Activated T-cell treated with anti-CD3 and anti-CD28 coated beads, Interleukin-2, amount 50 U/mL, for 4 hours (primary cell): ENCODE measurements at regions not wholly inside any gene's neighbourhood (a gene's known extent, or its start where the extent isn't known, plus 50 kb on each side); places are given as distances from the start of the nearest gene placed in this dataset.

Experiments
- ATAC-seq, 2 donors: fragments of 200-7000 bp; cut with Tn5 transposase; one replicate each; pipeline ENCODE4 v1.10.0; 2021
- DNase-seq: peaks from one replicate; pipeline ENCODE4 v3.0.0-alpha.2; 2020
- H3K27me3 Mint-ChIP-seq: one replicate; pipeline ENCODE4 v1.8.0; 2021; ENCODE audit warnings: low read depth, mixed read lengths
- H3K36me3 Mint-ChIP-seq: one replicate; pipeline ENCODE4 v1.8.0; 2022; ENCODE audit warnings: mixed read lengths; ENCODE audit not compliant: insufficient read depth
- H3K4me1 Mint-ChIP-seq: one replicate; pipeline ENCODE4 v1.8.0; 2021; ENCODE audit warnings: low read depth, mixed read lengths
- H3K4me3 Mint-ChIP-seq: one replicate; pipeline ENCODE4 v1.8.0; 2021; ENCODE audit warnings: mild to moderate bottlenecking, moderate library complexity, mixed read lengths
- H3K9me3 Mint-ChIP-seq: one replicate; pipeline ENCODE4 v1.8.0; 2021; ENCODE audit warnings: mixed read lengths

GRCh38 chr9:81234924-81235610 is 454.3 kb downstream of the TLE1 start:
- Mint-ChIP-seq H3K4me1 (no peaks in the 10 kb centered on the region), H3K27me3 (no peaks in the 10 kb centered on the region), H3K4me3 (no peak overlapping the region), H3K36me3 (no peaks in the 10 kb centered on the region), H3K9me3 (no peaks in the 10 kb centered on the region)
- DNase-seq: no peak
- no peak for ATAC-seq

- DNase-seq: no peak
- no peaks in the 10 kb centered on the region for H3K27me3 Mint-ChIP-seq
- H3K36me3 Mint-ChIP-seq: no peaks in the 10 kb centered on the region
- no peaks in the 10 kb centered on the region for H3K9me3 Mint-ChIP-seq
- H3K4me3 Mint-ChIP-seq: no peak overlapping the region
- no peak for ATAC-seq
- no peaks in the 10 kb centered on the region for H3K4me1 Mint-ChIP-seq
Observed at GRCh38 chr9:81231011-81231410, 458.3 kb downstream of the TLE1 start.

DNA sequence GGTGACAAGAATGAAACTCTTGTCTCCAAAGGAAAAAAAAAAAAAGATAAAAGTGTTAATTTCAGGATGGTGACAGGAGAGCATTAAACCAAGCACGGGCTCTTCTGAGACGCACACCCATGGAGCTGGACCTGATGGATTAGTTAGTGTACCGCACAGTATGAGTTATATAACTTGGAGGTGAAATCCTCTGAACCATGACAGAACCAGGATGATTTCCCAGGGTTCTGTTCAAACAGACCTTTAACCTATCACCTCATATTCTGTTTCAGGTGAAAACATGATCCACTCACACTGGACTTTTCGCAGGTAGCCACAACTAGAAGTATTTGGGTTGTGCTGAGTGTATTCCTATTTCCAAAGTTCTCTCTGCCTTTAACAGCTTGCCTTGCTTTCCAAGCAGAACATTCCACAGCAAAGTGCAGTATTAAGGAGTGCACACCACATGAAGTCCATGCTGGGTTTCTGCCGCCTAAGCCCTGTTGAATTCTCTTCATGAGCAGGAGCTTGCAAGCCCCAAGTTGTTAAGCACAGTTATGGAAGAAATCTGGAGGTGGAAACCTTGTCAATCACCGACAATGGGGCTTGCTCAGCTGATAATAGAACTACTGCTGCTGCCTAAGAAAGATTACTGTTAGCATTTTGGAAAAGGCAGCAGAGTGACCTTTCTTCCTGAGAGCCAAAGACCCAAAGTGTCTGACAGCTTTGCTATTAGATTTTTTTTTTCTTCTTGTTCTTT is 461.7 kb downstream of the TLE1 start:
- DNase-seq: no peak
- Mint-ChIP-seq H3K36me3 (no peaks in the 10 kb centered on the region), H3K4me3 (no peak overlapping the region), H3K4me1 (no peaks in the 10 kb centered on the region), H3K27me3 (no peaks in the 10 kb centered on the region), H3K9me3 (peaks cover 4% of the 10 kb centered on the region)
- no peak for ATAC-seq

DNA sequence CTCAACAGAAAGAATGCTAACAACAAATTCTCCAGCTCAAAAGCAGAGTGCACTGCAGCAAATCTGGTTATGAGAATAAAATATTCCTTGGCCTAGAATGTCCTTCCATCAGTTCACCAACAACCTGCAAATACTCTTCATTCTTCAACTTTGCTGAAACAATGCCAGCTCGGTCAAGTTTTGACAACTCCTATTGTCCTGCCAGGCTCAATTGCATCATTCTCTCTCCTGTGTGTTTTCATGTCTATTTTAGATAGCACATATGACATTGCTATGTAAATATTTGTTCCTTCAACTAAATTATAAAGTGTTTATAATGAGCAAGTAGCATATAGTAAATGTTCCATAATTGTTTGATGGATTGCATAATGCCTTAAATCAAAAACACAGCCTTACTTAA is 463.8 kb downstream of the TLE1 start:
- ATAC-seq (no peak), DNase-seq (no peak)
- no peaks in the 10 kb centered on the region for H3K36me3 Mint-ChIP-seq
- no peaks in the 10 kb centered on the region for H3K4me1 Mint-ChIP-seq
- H3K9me3 Mint-ChIP-seq: peaks cover 4% of the 10 kb centered on the region
- no peaks in the 10 kb centered on the region for H3K27me3 Mint-ChIP-seq
- no peak overlapping the region for H3K4me3 Mint-ChIP-seq

GRCh38 chr9:81224166-81225081 is 464.9 kb downstream of the TLE1 start:
- H3K9me3 Mint-ChIP-seq: peaks cover 4% of the 10 kb centered on the region
- no peak overlapping the region for H3K4me3 Mint-ChIP-seq
- DNase-seq: no peak
- H3K36me3 Mint-ChIP-seq: no peaks in the 10 kb centered on the region
- H3K27me3 Mint-ChIP-seq: no peaks in the 10 kb centered on the region
- no peaks in the 10 kb centered on the region for H3K4me1 Mint-ChIP-seq
- no peak for ATAC-seq

DNA sequence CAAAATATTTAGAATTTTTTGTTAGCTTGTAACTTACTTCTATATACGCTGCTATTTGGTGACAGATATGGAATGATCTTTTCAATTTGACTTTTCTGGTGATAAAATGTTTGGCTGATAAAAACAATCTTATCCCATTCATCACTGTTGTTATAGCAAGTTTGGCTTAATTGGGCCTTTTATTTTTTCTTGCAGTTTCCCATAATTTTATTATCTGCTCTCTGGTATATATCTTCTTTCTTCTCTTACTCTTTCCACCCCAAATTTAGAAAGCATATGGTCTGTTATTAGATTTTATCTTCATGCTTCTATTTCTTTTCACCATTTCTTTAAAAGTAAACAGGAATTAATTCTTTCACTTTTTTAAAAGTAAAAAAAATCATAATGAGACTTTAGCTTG is 474.4 kb downstream of the TLE1 start:
- no peak overlapping the region for H3K4me3 Mint-ChIP-seq
- ATAC-seq (no peak), DNase-seq (no peak)
- peaks cover 16% of the 10 kb centered on the region for H3K9me3 Mint-ChIP-seq
- no peaks in the 10 kb centered on the region for H3K27me3 Mint-ChIP-seq
- no peaks in the 10 kb centered on the region for H3K4me1 Mint-ChIP-seq
- no peaks in the 10 kb centered on the region for H3K36me3 Mint-ChIP-seq

GRCh38 chr9:81213456-81213855 is 475.9 kb downstream of the TLE1 start:
- ATAC-seq (no peak), DNase-seq (no peak)
- no peaks in the 10 kb centered on the region for H3K36me3 Mint-ChIP-seq
- H3K4me3 Mint-ChIP-seq: no peak overlapping the region
- H3K27me3 Mint-ChIP-seq: no peaks in the 10 kb centered on the region
- peaks cover 16% of the 10 kb centered on the region for H3K9me3 Mint-ChIP-seq
- H3K4me1 Mint-ChIP-seq: no peaks in the 10 kb centered on the region

GRCh38 chr9:81211741-81212140 is 477.6 kb downstream of the TLE1 start:
- no peak for DNase-seq
- Mint-ChIP-seq H3K36me3 (no peaks in the 10 kb centered on the region), H3K27me3 (no peaks in the 10 kb centered on the region), H3K9me3 (peaks cover 16% of the 10 kb centered on the region), H3K4me3 (no peak overlapping the region), H3K4me1 (no peaks in the 10 kb centered on the region)
- no peak for ATAC-seq

DNA sequence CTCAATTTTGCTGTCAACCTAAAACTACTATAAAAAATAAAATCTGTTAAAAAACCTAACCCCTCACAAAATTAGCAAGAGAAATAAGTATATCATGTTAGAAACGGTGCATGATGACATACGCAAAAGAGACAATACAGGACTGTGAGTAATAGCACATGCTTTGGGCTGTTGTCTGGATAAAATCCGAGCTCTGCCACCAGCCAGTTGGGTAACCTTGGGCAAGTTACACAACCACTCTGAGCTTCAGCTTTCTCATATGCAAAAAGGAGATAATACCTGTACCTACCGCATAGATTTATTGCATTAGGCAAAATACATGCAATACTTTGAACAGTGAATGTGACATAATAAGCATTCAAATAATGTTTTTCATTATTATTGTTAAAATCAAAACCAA is 481.7 kb downstream of the TLE1 start:
- no peaks in the 10 kb centered on the region for H3K27me3 Mint-ChIP-seq
- no peaks in the 10 kb centered on the region for H3K4me1 Mint-ChIP-seq
- no peak for DNase-seq
- no peak overlapping the region for H3K4me3 Mint-ChIP-seq
- no peak for ATAC-seq
- no peaks in the 10 kb centered on the region for H3K36me3 Mint-ChIP-seq
- H3K9me3 Mint-ChIP-seq: peaks cover 6% of the 10 kb centered on the region

- no peaks in the 10 kb centered on the region for H3K36me3 Mint-ChIP-seq
- H3K4me1 Mint-ChIP-seq: no peaks in the 10 kb centered on the region
- H3K9me3 Mint-ChIP-seq: peaks cover 19% of the 10 kb centered on the region
- no peak for ATAC-seq
- DNase-seq: no peak
- no peak overlapping the region for H3K4me3 Mint-ChIP-seq
- no peaks in the 10 kb centered on the region for H3K27me3 Mint-ChIP-seq
Observed at GRCh38 chr9:81202292-81202691, 487.1 kb downstream of the TLE1 start.

GRCh38 chr9:81195206-81195605 is 494.1 kb downstream of the TLE1 start:
- no peaks in the 10 kb centered on the region for H3K27me3 Mint-ChIP-seq
- ATAC-seq (no peak), DNase-seq (no peak)
- no peaks in the 10 kb centered on the region for H3K36me3 Mint-ChIP-seq
- H3K4me1 Mint-ChIP-seq: no peaks in the 10 kb centered on the region
- peaks cover 16% of the 10 kb centered on the region for H3K9me3 Mint-ChIP-seq
- H3K4me3 Mint-ChIP-seq: no peak overlapping the region

DNA sequence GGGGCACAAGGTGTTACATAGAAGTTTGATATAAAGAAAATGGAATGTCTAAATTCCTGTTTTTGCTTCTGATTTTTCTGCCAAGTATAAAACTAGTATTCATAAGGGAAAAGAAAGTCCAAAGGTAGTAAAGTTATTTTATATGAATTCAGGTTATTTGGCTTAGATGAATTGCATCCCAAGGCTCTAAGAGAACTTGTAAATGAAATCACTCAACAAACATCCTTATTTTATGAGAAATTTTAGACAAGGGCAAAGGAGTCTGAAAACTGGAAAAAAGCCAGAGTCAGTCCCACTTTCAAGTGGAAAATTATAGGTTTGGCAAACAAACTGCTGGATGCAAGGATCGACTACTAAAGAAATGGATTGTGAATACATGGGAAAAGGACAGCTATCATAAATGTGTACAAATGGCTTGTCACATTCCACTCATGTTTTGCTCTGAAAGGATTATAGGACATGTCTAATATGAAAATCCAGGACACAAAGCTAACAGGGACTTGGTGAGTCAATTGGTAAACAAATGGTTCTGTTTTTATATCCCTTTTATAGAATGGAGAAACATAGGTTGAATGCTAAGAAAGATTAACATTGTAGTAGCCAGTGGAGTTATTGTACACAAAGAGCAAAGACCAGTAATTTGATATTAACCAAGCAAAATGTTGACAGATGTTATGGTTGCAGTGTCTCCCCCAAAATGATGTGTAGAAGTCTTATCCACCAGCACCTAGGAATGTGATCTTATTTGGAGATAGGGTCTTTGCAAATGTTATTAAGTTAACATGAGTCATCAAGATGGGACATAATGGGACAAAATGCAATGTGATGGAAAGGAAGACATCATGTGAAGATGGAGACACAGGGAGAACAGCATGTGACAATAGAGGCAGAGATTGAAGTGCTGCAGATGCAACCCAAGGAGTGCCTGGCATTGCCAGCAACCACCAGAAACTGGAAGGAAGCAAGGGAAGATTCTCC is 495.7 kb downstream of the TLE1 start:
- ATAC-seq: no peak
- Mint-ChIP-seq H3K4me3 (no peak overlapping the region), H3K4me1 (no peaks in the 10 kb centered on the region), H3K36me3 (no peaks in the 10 kb centered on the region), H3K27me3 (no peaks in the 10 kb centered on the region), H3K9me3 (peaks cover 12% of the 10 kb centered on the region)
- DNase-seq: no peak

GRCh38 chr9:81191222-81191621 is 498.1 kb downstream of the TLE1 start:
- no peaks in the 10 kb centered on the region for H3K4me1 Mint-ChIP-seq
- no peaks in the 10 kb centered on the region for H3K36me3 Mint-ChIP-seq
- ATAC-seq (no peak), DNase-seq (no peak)
- peaks cover 3% of the 10 kb centered on the region for H3K9me3 Mint-ChIP-seq
- H3K4me3 Mint-ChIP-seq: no peak overlapping the region
- H3K27me3 Mint-ChIP-seq: no peaks in the 10 kb centered on the region

DNA sequence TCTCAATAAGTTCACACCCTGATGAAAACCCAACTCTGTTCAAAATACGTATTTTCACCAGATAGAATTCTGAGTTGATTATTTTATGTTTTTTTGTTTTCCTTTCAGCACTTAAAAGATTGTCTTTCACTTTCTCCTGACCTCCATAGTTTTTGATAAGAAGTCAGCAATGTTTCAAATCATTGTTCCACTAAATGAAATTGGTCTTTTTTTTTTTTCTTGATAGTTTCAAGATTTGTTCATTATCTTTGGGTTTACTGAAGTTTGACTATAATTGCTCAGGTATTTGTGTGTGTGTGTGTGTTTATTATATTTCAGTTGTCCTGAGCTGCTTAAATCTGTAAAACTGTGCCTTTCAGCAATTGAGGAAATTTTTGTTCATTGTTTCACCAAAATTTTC is 498.7 kb downstream of the TLE1 start:
- H3K9me3 Mint-ChIP-seq: peaks cover 3% of the 10 kb centered on the region
- DNase-seq: no peak
- no peaks in the 10 kb centered on the region for H3K27me3 Mint-ChIP-seq
- no peak for ATAC-seq
- H3K4me1 Mint-ChIP-seq: no peaks in the 10 kb centered on the region
- no peaks in the 10 kb centered on the region for H3K36me3 Mint-ChIP-seq
- H3K4me3 Mint-ChIP-seq: no peak overlapping the region
